Natural killer cell treated with Interleukin-12 subunit alpha and Interleukin-12 subunit beta and Interleukin-15 and Interleukin-18, amount 100 ng/mL, for 72 hours (primary cell): ENCODE measurements at regions not wholly inside any gene's neighbourhood (a gene's known extent, or its start where the extent isn't known, plus 50 kb on each side); places are given as distances from the start of the nearest gene placed in this dataset.

ENCODE experiments used
- ATAC-seq, 2 donors: fragments of 150-1000 bp; cut with Tn5 transposase in 1 of 2; sonication (Bioruptor Pico), chemical (Tn5 transposase) in 1 of 2; 2 replicates each; pipeline ENCODE4 v1.10.0; 2021
- DNase-seq: peaks from one replicate; pipeline ENCODE4 v3.0.0; 2022; ENCODE audit warnings: low spot score
- H3K27ac Mint-ChIP-seq, 2 donors: 1 replicate in 1 of 2; 2 replicates in 1 of 2; pipeline ENCODE4 v1.8.0; 2022; ENCODE audit warnings: mixed read lengths in 2 of 2, mild to moderate bottlenecking in 1 of 2, moderate library complexity in 1 of 2
- H3K27me3 Mint-ChIP-seq, 2 donors: 1 replicate in 1 of 2; 2 replicates in 1 of 2; pipeline ENCODE4 v1.8.0; 2022; ENCODE audit warnings: mixed read lengths in 2 of 2
- H3K36me3 Mint-ChIP-seq: one replicate; pipeline ENCODE4 v1.8.0; 2022; ENCODE audit warnings: mixed read lengths
- H3K4me1 Mint-ChIP-seq, 2 donors: 1 replicate in 1 of 2; 2 replicates in 1 of 2; pipeline ENCODE4 v1.8.0; 2022; ENCODE audit warnings: low read depth in 2 of 2, mixed read lengths in 2 of 2, mild to moderate bottlenecking in 1 of 2
- H3K4me3 Mint-ChIP-seq: one replicate; pipeline ENCODE4 v1.8.0; 2022; ENCODE audit warnings: mixed read lengths
- H3K9me3 Mint-ChIP-seq: 2 replicates; pipeline ENCODE4 v1.8.0; 2022; ENCODE audit warnings: mixed read lengths

DNA sequence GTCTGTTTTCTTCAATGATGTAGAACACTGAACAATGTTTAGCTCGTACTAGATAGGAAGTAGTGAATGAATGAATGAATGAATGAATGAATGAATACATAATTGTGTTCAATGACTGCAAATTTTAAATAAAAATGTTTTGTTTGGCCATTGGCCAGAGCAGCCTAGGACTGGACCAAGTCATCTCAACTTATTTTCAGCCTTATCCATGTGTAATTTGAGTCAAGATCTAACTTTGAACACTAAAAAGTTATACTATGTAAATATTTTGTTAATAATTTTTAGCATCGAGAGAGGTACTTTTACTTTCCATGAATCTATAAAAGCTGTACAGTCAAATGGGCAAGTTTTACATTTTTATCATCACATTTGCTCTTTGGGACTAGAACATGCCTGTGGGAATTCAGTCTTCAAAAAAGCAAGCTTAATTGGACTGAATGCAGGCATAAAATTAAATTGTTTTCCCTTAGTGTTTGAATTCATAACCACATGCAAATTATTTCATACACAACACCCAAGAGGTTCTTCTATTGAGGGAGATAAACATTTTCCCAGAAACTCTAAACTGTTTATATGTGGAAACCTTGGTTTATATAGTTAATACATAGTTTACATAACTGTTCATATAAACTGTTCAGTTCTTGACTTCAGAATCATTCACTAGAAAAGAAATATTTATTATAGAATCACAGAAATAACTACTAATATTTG is 222.1 kb upstream of the ANO3 start:
- Mint-ChIP-seq H3K36me3 (peaks cover 5% of the 10 kb centered on the region), H3K27me3 (no peaks in the 10 kb centered on the region), H3K27ac (no peak overlapping the region), H3K9me3 (peaks cover 7% of the 10 kb centered on the region), H3K4me3 (no peak overlapping the region), H3K4me1 (no peaks in the 10 kb centered on the region)
- no peak for ATAC-seq
- DNase-seq, result no peak

DNA sequence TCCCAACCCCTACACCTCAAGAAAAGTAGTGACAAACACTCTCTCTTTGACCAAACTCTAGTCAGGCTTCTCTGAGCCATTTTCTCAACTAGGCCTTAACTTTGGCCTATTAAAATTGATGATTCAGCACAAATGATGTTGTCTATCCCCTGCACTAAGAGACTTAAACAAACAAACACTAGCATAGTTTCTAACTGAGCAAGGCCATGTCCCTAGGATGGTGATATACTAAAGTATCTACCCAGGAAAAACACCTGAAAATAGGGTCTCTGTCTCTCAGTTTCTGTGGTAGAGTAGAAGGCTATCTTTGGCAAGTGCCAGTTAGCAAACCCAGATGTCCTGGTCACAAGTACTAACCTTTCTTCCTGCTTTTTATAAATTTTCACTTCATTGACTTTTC is 219.7 kb upstream of the ANO3 start:
- no peak for ATAC-seq

GRCh38 chr11:26121466-26121865 is 210.5 kb upstream of the ANO3 start:
- no peak overlapping the region for H3K27ac Mint-ChIP-seq
- H3K36me3 Mint-ChIP-seq, result no peaks in the 10 kb centered on the region
- DNase-seq (no peak), ATAC-seq (no peak)
- peaks cover 5% of the 10 kb centered on the region for H3K9me3 Mint-ChIP-seq
- H3K4me1 Mint-ChIP-seq, result no peaks in the 10 kb centered on the region
- H3K4me3 Mint-ChIP-seq, result no peak overlapping the region
- no peaks in the 10 kb centered on the region for H3K27me3 Mint-ChIP-seq

More for the DNA sequence above, 219.7 kb upstream of the ANO3 start:
- Mint-ChIP-seq H3K4me3 (no peak overlapping the region), H3K27ac (no peak overlapping the region), H3K36me3 (peaks cover 6% of the 10 kb centered on the region), H3K4me1 (no peaks in the 10 kb centered on the region), H3K27me3 (no peaks in the 10 kb centered on the region), H3K9me3 (peaks cover 6% of the 10 kb centered on the region)
- no peak for DNase-seq

DNA sequence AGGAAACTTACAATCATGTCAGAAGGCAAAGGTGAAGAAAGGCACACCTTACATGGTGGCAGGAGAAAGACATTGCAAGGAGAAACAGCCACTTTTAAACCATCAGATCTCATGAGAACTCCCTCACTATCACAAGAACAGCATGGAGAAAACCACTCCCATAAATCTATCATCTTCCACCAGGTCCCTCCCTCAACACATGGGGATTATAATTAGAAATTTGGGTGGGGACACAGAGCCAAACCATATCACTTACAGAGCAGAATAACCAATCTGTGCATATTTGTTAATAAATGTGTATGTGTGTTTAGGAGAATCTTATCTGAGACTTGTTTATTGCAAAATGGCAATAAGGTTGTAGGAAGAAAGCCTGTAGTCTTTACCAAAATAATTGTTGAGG is 205.2 kb upstream of the ANO3 start:
- H3K4me3 Mint-ChIP-seq, result no peak overlapping the region
- H3K4me1 Mint-ChIP-seq, result no peaks in the 10 kb centered on the region
- DNase-seq (no peak), ATAC-seq (no peak)
- H3K36me3 Mint-ChIP-seq, result no peaks in the 10 kb centered on the region
- peaks cover 11% of the 10 kb centered on the region for H3K9me3 Mint-ChIP-seq
- H3K27me3 Mint-ChIP-seq, result no peaks in the 10 kb centered on the region
- no peak overlapping the region for H3K27ac Mint-ChIP-seq

DNA sequence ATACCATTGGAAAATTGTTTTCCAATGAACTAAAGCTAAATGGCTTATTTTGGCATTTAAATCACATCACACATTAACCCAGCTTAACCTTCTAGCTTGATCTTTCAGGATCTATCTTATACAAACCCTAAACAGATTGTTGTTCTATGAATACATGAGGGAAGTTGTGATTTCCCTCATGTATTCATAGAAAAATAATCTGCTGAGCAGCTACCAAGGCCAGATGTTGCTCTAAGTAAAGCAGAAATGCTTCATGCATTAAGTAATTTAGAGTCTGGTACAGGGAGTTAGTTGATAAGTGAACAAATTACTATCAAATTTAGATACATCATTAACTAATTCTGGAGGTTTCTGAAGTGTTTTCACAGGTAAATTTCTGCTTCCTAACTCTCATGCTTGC is 204.6 kb upstream of the ANO3 start:
- ATAC-seq, result no peak

GRCh38 chr11:26131406-26131805 is 200.5 kb upstream of the ANO3 start:
- Mint-ChIP-seq H3K36me3 (no peaks in the 10 kb centered on the region), H3K4me1 (no peaks in the 10 kb centered on the region), H3K9me3 (peaks cover 22% of the 10 kb centered on the region)

More for the DNA sequence above, 204.6 kb upstream of the ANO3 start:
- peaks cover 17% of the 10 kb centered on the region for H3K9me3 Mint-ChIP-seq
- H3K4me3 Mint-ChIP-seq, result no peak overlapping the region
- H3K36me3 Mint-ChIP-seq, result no peaks in the 10 kb centered on the region
- no peak overlapping the region for H3K27ac Mint-ChIP-seq
- DNase-seq, result no peak
- no peaks in the 10 kb centered on the region for H3K27me3 Mint-ChIP-seq
- H3K4me1 Mint-ChIP-seq, result no peaks in the 10 kb centered on the region

DNA sequence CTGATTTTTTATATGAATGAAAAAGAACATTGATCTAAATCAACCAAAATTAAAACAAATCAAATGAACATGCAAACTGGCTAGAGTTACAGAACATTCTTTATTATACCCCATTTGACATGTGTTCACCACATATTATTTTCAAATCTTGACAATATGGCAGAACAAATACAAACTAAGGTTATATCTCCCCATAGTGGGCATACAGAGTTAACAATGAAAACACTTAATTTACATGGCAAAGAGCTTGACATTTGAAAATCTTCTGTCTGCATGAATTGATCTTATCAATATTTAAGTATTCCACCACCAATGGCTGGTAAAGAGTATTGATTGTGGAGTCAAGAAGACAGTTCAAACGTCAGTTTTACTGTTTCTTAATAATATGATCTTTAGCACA is 197.9 kb upstream of the ANO3 start:
- Mint-ChIP-seq H3K27ac (no peak overlapping the region), H3K27me3 (no peaks in the 10 kb centered on the region), H3K4me3 (no peak overlapping the region), H3K4me1 (no peaks in the 10 kb centered on the region), H3K36me3 (no peaks in the 10 kb centered on the region), H3K9me3 (peaks cover 19% of the 10 kb centered on the region)
- DNase-seq, result no peak
- ATAC-seq, result no peak

More at GRCh38 chr11:26131406-26131805, 200.5 kb upstream of the ANO3 start:
- H3K4me3 Mint-ChIP-seq, result no peak overlapping the region
- ATAC-seq (no peak), DNase-seq (no peak)
- H3K27me3 Mint-ChIP-seq, result no peaks in the 10 kb centered on the region
- H3K27ac Mint-ChIP-seq, result no peak overlapping the region

GRCh38 chr11:26134481-26135355 is 197.2 kb upstream of the ANO3 start:
- no peak for DNase-seq
- no peaks in the 10 kb centered on the region for H3K36me3 Mint-ChIP-seq
- peaks cover 17% of the 10 kb centered on the region for H3K9me3 Mint-ChIP-seq

DNA sequence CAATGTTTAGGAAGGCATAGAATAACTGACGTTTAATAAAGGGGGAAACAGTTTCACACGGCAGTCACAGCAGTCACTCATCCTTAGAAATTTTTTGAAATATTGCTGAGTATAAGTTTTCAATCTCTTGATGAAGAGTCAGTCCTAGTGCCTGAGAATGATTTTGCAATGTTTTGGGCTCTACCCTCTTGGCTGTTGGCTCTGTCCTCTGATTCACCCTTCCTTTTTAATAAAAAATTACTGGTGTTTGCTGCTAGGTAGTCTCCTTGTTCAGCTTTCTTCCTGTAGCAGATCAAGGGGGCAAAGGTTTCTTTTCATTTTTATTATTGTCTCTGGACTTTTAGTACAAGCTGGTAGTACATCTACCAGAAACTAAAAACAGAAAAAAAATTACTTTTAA is 194.3 kb upstream of the ANO3 start:
- no peak for ATAC-seq

More at GRCh38 chr11:26134481-26135355, 197.2 kb upstream of the ANO3 start:
- no peak for ATAC-seq
- H3K27ac Mint-ChIP-seq, result no peak overlapping the region
- H3K27me3 Mint-ChIP-seq, result no peaks in the 10 kb centered on the region
- no peaks in the 10 kb centered on the region for H3K4me1 Mint-ChIP-seq
- no peak overlapping the region for H3K4me3 Mint-ChIP-seq

DNA sequence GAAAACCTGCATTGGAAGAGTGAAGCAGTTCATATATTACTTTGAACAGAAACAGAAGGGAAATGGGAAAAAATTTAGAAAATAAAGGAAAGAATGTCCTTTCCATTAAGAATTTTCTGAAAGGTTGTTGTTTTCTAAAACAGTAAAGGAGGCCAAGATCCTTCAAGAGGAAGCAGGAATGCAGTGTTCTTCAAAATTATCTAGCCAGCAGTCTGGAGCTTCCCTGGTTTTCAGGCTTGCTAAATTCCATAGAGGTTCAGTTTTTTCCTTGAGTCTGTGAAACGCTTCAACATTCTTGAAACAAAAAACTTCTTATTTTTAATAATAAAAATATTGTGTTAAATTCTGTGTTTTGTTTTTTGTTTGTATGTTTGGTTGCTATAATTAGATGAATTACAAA is 189.0 kb upstream of the ANO3 start:
- Mint-ChIP-seq H3K36me3 (no peaks in the 10 kb centered on the region), H3K27me3 (no peaks in the 10 kb centered on the region), H3K4me1 (no peaks in the 10 kb centered on the region), H3K27ac (no peak overlapping the region), H3K4me3 (no peak overlapping the region), H3K9me3 (peaks cover 6% of the 10 kb centered on the region)
- DNase-seq (no peak), ATAC-seq (no peak)

More for the DNA sequence above, 194.3 kb upstream of the ANO3 start:
- peaks cover 10% of the 10 kb centered on the region for H3K9me3 Mint-ChIP-seq
- H3K36me3 Mint-ChIP-seq, result no peaks in the 10 kb centered on the region
- H3K27ac Mint-ChIP-seq, result no peak overlapping the region
- H3K4me3 Mint-ChIP-seq, result no peak overlapping the region
- no peaks in the 10 kb centered on the region for H3K4me1 Mint-ChIP-seq
- DNase-seq, result no peak
- H3K27me3 Mint-ChIP-seq, result no peaks in the 10 kb centered on the region

- no peak for DNase-seq
- H3K4me3 Mint-ChIP-seq, result no peak overlapping the region
- H3K36me3 Mint-ChIP-seq, result no peaks in the 10 kb centered on the region
- no peaks in the 10 kb centered on the region for H3K27me3 Mint-ChIP-seq
- H3K9me3 Mint-ChIP-seq, result peaks cover 6% of the 10 kb centered on the region
- no peak overlapping the region for H3K27ac Mint-ChIP-seq
- ATAC-seq, result no peak
- H3K4me1 Mint-ChIP-seq, result no peaks in the 10 kb centered on the region
These were observed 188.2 kb upstream of the ANO3 start for GRCh38 chr11:26143566-26144290.

GRCh38 chr11:26144291-26144690 is 187.6 kb upstream of the ANO3 start:
- Mint-ChIP-seq H3K4me3 (no peak overlapping the region), H3K9me3 (peaks cover 6% of the 10 kb centered on the region), H3K27ac (no peak overlapping the region), H3K4me1 (no peaks in the 10 kb centered on the region), H3K27me3 (no peaks in the 10 kb centered on the region), H3K36me3 (no peaks in the 10 kb centered on the region)
- DNase-seq (no peak), ATAC-seq (no peak)

DNA sequence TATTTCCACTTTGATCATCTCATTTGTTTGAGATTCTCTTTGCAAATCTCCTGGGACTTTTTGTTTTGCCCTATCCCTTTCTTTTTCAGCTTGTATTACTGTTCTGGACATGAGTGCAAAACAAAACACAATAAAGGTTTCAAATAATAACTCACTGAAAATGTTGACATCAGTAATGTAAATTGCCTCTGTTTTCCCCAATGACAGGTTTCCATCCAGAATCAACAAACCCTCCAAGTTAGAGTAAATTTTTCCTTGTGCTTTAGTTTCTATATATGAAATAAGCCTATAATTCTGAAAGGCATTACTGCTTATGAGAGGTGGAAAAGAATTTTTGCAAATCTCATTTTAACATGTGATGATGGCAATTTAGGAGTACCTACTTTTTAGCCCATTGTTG is 187.0 kb upstream of the ANO3 start:
- DNase-seq (no peak), ATAC-seq (no peak)
- no peaks in the 10 kb centered on the region for H3K27me3 Mint-ChIP-seq
- no peaks in the 10 kb centered on the region for H3K4me1 Mint-ChIP-seq
- no peak overlapping the region for H3K27ac Mint-ChIP-seq
- H3K9me3 Mint-ChIP-seq, result peaks cover 6% of the 10 kb centered on the region
- H3K4me3 Mint-ChIP-seq, result no peak overlapping the region
- no peaks in the 10 kb centered on the region for H3K36me3 Mint-ChIP-seq

DNA sequence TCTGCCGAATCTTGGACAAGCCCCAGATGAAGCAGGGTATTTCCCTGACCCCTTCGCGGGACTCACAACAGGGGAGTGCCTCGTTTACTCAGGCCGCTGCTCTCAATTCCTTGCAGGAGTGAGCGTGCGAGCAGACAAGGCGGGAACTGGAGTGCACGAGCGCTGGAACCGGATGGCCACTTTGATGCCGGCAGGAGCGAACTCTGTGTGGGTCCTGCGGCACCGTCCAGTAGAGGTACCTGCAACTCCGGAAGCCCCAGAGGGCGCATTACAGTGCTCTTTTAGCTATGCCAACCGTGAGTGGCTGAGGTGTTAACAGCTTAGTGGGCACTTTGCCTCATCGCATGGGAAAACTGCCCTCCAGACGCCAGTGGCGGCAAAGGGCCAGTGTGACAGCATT is 182.3 kb upstream of the ANO3 start:
- H3K9me3 Mint-ChIP-seq, result peaks cover 3% of the 10 kb centered on the region
- no peaks in the 10 kb centered on the region for H3K4me1 Mint-ChIP-seq
- H3K36me3 Mint-ChIP-seq, result no peaks in the 10 kb centered on the region
- no peaks in the 10 kb centered on the region for H3K27me3 Mint-ChIP-seq
- no peak overlapping the region for H3K4me3 Mint-ChIP-seq
- ATAC-seq, result no peak
- DNase-seq, result no peak
- no peak overlapping the region for H3K27ac Mint-ChIP-seq
